Peyer's patch (tissue), 4 donors: ENCODE measurements at regions not wholly inside any gene's neighbourhood (a gene's known extent, or its start where the extent isn't known, plus 50 kb on each side); places are given as distances from the start of the nearest gene placed in this dataset.

Experiments used
- DNase-seq, 3 donors: peaks; one replicate each; pipeline ENCODE4 v3.0.0-alpha.2; 2017 to 2019
- H3K27ac ChIP-seq, 4 donors: fragments of 200-600 bp; sonication (generic); one replicate each; pipeline ENCODE4 v1.5.1; 2016 to 2019
- H3K27me3 ChIP-seq, 2 donors: fragments of 200-600 bp; sonication (generic); one replicate each; pipeline ENCODE4 v1.5.1; 2019
- H3K36me3 ChIP-seq, 3 donors: fragments of 200-600 bp; sonication (generic); one replicate each; pipeline ENCODE4 v1.5.1; 2016 to 2019
- H3K4me1 ChIP-seq, 4 donors: fragments of 200-600 bp; sonication (generic); one replicate each; pipeline ENCODE4 v1.5.1; 2016 to 2019
- H3K4me3 ChIP-seq, 4 donors: fragments of 200-600 bp; sonication (generic); 1 replicate in 3 of 4; 2 replicates in 1 of 4; pipeline ENCODE4 v1.5.1; 2016 to 2019; ENCODE audit warnings: mild to moderate bottlenecking in 1 of 4
- H3K9me3 ChIP-seq, 4 donors: fragments of 200-600 bp; sonication (generic); one replicate each; pipeline ENCODE4 v1.5.1; 2016 to 2019; ENCODE audit warnings: mild to moderate bottlenecking in 1 of 4
- POLR2A ChIP-seq, 2 donors: fragments of 450-650 bp; IDR thresholded peaks; one replicate each; pipeline ENCODE4 v1.5.1; 2017; ENCODE audit warnings: antibody characterized with exemption in 2 of 2, mild to moderate bottlenecking in 2 of 2, moderate library complexity in 2 of 2
- TF ChIP-seq, protein P1 (sequence below), 6 experiments: fragments of 450-650 bp in 4 of 6; fragments of 200-600 bp in 2 of 6; sonication (generic) in 1 of 6; IDR thresholded peaks; one replicate each; pipeline ENCODE4 v1.5.1; 2017 to 2019; ENCODE audit warnings: antibody characterized with exemption in 6 of 6, mild to moderate bottlenecking in 3 of 6, moderate library complexity in 1 of 6

GRCh38 chr21:16133248-16133647, 403.5 kb downstream of the USP25 start:
- TF ChIP-seq, protein P1, sequence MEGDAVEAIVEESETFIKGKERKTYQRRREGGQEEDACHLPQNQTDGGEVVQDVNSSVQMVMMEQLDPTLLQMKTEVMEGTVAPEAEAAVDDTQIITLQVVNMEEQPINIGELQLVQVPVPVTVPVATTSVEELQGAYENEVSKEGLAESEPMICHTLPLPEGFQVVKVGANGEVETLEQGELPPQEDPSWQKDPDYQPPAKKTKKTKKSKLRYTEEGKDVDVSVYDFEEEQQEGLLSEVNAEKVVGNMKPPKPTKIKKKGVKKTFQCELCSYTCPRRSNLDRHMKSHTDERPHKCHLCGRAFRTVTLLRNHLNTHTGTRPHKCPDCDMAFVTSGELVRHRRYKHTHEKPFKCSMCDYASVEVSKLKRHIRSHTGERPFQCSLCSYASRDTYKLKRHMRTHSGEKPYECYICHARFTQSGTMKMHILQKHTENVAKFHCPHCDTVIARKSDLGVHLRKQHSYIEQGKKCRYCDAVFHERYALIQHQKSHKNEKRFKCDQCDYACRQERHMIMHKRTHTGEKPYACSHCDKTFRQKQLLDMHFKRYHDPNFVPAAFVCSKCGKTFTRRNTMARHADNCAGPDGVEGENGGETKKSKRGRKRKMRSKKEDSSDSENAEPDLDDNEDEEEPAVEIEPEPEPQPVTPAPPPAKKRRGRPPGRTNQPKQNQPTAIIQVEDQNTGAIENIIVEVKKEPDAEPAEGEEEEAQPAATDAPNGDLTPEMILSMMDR (IDR thresholded peaks at IDR 0.05) = no peak
- no peak for TF ChIP-seq POLR2A (IDR thresholded peaks at IDR 0.05)
- Histone ChIP-seq H3K4me3 (no peak overlapping the region), H3K9me3 (no peaks in the 10 kb centered on the region), H3K4me1 (no peaks in the 10 kb centered on the region), H3K27me3 (no peaks in the 10 kb centered on the region), H3K36me3 (no peaks in the 10 kb centered on the region), H3K27ac (no peak overlapping the region)
- DNase-seq = no peak

GRCh38 chr21:16134134-16134533, 404.4 kb downstream of the USP25 start:
- H3K27ac ChIP-seq = no peak overlapping the region
- H3K36me3 ChIP-seq = no peaks in the 10 kb centered on the region
- no peak overlapping the region for H3K4me3 ChIP-seq
- H3K9me3 ChIP-seq = no peaks in the 10 kb centered on the region
- no peaks in the 10 kb centered on the region for H3K27me3 ChIP-seq
- no peaks in the 10 kb centered on the region for H3K4me1 ChIP-seq
- DNase-seq = no peak
- TF ChIP-seq, protein P1 (IDR thresholded peaks at IDR 0.05) = no peak
- no peak for TF ChIP-seq POLR2A (IDR thresholded peaks at IDR 0.05)

DNA sequence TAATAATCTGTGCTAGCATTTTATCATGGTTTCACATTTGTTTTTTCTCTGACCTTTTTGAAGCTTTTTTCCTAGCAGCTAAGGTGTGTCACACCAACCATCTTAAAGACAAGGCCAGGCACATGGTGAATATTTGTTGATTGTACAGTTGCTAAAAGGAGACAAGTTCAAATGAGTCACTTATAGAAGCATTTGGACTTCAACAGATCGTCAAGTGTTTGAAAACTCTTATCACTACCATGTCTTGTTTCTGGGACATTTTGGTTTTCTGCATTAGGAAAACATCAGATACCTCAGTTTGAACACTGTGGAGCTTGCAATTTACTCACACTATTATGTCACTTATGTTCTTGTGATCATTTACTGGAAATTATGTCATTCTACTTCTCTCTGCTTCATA, 407.3 kb downstream of the USP25 start:
- no peak for TF ChIP-seq POLR2A (IDR thresholded peaks at IDR 0.05)
- TF ChIP-seq, protein P1 (IDR thresholded peaks at IDR 0.05) = no peak
- Histone ChIP-seq H3K27ac (no peak overlapping the region), H3K4me1 (no peaks in the 10 kb centered on the region), H3K4me3 (no peak overlapping the region), H3K27me3 (no peaks in the 10 kb centered on the region), H3K9me3 (no peaks in the 10 kb centered on the region), H3K36me3 (no peaks in the 10 kb centered on the region)
- no peak for DNase-seq

DNA sequence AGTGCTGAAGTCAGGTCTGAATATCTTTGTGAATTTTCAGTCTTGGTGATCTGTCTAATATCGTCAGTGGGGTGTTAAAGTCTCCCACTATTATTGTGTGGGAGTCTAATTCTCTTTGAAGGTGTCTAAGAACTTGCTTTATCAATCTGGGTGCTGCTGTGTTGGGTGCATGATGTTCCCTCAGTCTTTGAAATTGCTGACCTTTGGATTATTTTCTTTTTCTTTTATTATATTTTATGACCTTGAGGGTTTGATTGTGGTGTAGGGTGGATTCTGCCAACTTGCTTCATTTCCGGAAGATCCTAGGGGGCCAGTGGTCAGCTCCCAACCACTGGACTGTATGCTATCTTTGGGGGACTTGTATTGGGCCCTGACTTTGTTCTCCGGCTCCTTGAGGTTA, 415.3 kb downstream of the USP25 start:
- TF ChIP-seq POLR2A (IDR thresholded peaks at IDR 0.05) = no peak
- TF ChIP-seq, protein P1 (IDR thresholded peaks at IDR 0.05) = no peak
- no peak overlapping the region for H3K4me3 ChIP-seq
- H3K36me3 ChIP-seq = no peaks in the 10 kb centered on the region
- H3K9me3 ChIP-seq = no peaks in the 10 kb centered on the region
- no peaks in the 10 kb centered on the region for H3K27me3 ChIP-seq
- no peak overlapping the region for H3K27ac ChIP-seq
- no peaks in the 10 kb centered on the region for H3K4me1 ChIP-seq
- DNase-seq = no peak

DNA sequence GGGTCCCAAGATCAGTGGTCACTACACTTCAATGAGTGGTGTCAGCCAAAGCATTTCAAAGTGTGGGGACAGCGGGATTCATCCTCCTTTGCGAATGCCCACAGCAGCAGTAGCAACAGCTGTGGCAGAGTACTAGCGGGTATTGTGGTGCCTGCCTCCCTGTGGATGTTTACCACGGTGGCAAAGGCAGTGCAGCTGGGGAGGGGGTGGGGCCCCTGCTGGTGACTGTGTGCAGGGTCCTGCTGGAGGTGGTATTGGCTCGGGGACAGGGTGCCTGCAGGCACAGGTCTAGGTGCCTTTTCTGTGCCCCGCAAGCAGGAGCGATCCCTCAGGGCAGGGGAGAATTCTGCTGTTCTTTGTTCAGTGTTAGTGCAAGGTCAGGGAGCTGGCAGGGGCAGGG, 415.7 kb downstream of the USP25 start:
- no peak for TF ChIP-seq POLR2A (IDR thresholded peaks at IDR 0.05)
- TF ChIP-seq, protein P1 (IDR thresholded peaks at IDR 0.05) = no peak
- DNase-seq = no peak
- no peak overlapping the region for H3K27ac ChIP-seq
- H3K36me3 ChIP-seq = no peaks in the 10 kb centered on the region
- no peak overlapping the region for H3K4me3 ChIP-seq
- no peaks in the 10 kb centered on the region for H3K4me1 ChIP-seq
- H3K9me3 ChIP-seq = no peaks in the 10 kb centered on the region
- no peaks in the 10 kb centered on the region for H3K27me3 ChIP-seq

DNA sequence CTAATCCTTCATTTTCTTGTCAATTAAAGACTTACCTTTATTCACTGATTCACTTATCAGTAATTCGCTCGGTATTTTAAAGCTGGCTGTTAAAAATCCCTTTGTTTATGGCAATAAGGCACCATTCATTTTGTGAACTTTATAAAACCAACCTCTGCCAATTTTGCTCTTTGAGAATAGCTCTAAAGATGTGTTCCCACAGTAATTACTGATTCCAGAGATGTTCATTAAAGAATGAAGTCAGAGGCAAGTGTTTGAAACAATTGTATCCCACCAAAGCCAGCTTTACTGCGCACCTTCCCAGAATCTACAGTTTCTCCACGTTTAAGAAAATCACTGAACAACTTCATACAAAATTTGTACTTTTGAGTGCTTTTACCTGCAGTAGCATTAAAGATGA, 424.5 kb downstream of the USP25 start:
- no peaks in the 10 kb centered on the region for H3K4me1 ChIP-seq
- H3K27me3 ChIP-seq = no peaks in the 10 kb centered on the region
- H3K4me3 ChIP-seq = no peak overlapping the region
- TF ChIP-seq, protein P1 (IDR thresholded peaks at IDR 0.05) = no peak
- no peak for TF ChIP-seq POLR2A (IDR thresholded peaks at IDR 0.05)
- H3K27ac ChIP-seq = no peak overlapping the region
- no peak for DNase-seq
- H3K9me3 ChIP-seq = no peaks in the 10 kb centered on the region
- H3K36me3 ChIP-seq = no peaks in the 10 kb centered on the region
